Nephron (organoid): ENCODE measurements at regions not wholly inside any gene's neighbourhood (a gene's known extent, or its start where the extent isn't known, plus 50 kb on each side); places are given as distances from the start of the nearest gene placed in this dataset.
A peak's percentile ranks its signal among the peaks of the same experiment; 100 is the strongest.

ENCODE experiments used
- H3K27ac Mint-ChIP-seq, 3 experiments: 2 replicates each; pipeline ENCODE4 v1.8.0; 2020; ENCODE audit warnings: mixed read lengths in 3 of 3, mild to moderate bottlenecking in 2 of 3, moderate library complexity in 1 of 3
- H3K27me3 Mint-ChIP-seq: 2 replicates; pipeline ENCODE4 v1.8.0; 2021; ENCODE audit warnings: low read depth, mild to moderate bottlenecking, moderate library complexity, mixed read lengths
- H3K36me3 Mint-ChIP-seq: 2 replicates; pipeline ENCODE4 v1.8.0; 2020; ENCODE audit warnings: low read depth, mixed read lengths
- H3K4me1 Mint-ChIP-seq: 2 replicates; pipeline ENCODE4 v1.8.0; 2020; ENCODE audit warnings: mixed read lengths
- H3K4me3 Mint-ChIP-seq, 3 experiments: 2 replicates each; pipeline ENCODE4 v1.8.0; 2020; ENCODE audit warnings: mild to moderate bottlenecking in 3 of 3, mixed read lengths in 3 of 3, moderate library complexity in 2 of 3
- H3K9me3 Mint-ChIP-seq: 2 replicates; pipeline ENCODE4 v1.8.0; 2020; ENCODE audit warnings: mixed read lengths
- CTCF ChIP-seq, 3 experiments: fragments of 200-600 bp; sonication (generic); IDR thresholded peaks; one replicate each; pipeline ENCODE4 v1.5.0; 2021; ENCODE audit warnings: antibody characterized with exemption in 3 of 3; ENCODE audit not compliant: unreplicated experiment in 3 of 3

GRCh38 chr6:74879976-74880375, 325.9 kb downstream of the COL12A1 start:
- TF ChIP-seq CTCF (IDR thresholded peaks at IDR 0.05; ENCODE audit: unreplicated experiment in 3 of 3), result no peak
- peaks cover 40% of the 10 kb centered on the region for H3K4me1 Mint-ChIP-seq
- peaks cover 3% of the 10 kb centered on the region for H3K9me3 Mint-ChIP-seq
- H3K27ac Mint-ChIP-seq, result peak overlapping the region; percentile 34 to 86 (median 80)
- H3K27me3 Mint-ChIP-seq, result no peaks in the 10 kb centered on the region
- H3K4me3 Mint-ChIP-seq, result no peak overlapping the region
- no peaks in the 10 kb centered on the region for H3K36me3 Mint-ChIP-seq

GRCh38 chr6:74879234-74879633, 326.6 kb downstream of the COL12A1 start:
- no peak for TF ChIP-seq CTCF (IDR thresholded peaks at IDR 0.05; ENCODE audit: unreplicated experiment in 3 of 3)
- H3K9me3 Mint-ChIP-seq, result peaks cover 3% of the 10 kb centered on the region
- H3K36me3 Mint-ChIP-seq, result no peaks in the 10 kb centered on the region
- H3K4me1 Mint-ChIP-seq, result peaks cover 45% of the 10 kb centered on the region
- peak overlapping the region; percentile 34 to 86 (median 80) for H3K27ac Mint-ChIP-seq
- no peaks in the 10 kb centered on the region for H3K27me3 Mint-ChIP-seq
- no peak overlapping the region for H3K4me3 Mint-ChIP-seq

- Mint-ChIP-seq H3K27ac (peak overlapping the region; percentile 85 to 99 (median 99)), H3K4me3 (peak overlapping the region in 1 of 3 experiments; percentile 8), H3K36me3 (peaks cover 3% of the 10 kb centered on the region), H3K9me3 (peaks cover 21% of the 10 kb centered on the region), H3K27me3 (no peaks in the 10 kb centered on the region), H3K4me1 (peaks cover 60% of the 10 kb centered on the region)
- TF ChIP-seq CTCF (IDR thresholded peaks at IDR 0.05; ENCODE audit: unreplicated experiment in 3 of 3), result no peak
Measured at GRCh38 chr6:74875193-74875592, 330.7 kb downstream of the COL12A1 start.

- Mint-ChIP-seq H3K27ac (peak overlapping the region; percentile 99 to 100 (median 99)), H3K4me3 (peak overlapping the region in 1 of 3 experiments; percentile 2), H3K27me3 (no peaks in the 10 kb centered on the region), H3K4me1 (peaks cover 46% of the 10 kb centered on the region), H3K9me3 (peaks cover 18% of the 10 kb centered on the region), H3K36me3 (peaks cover 3% of the 10 kb centered on the region)
- no peak for TF ChIP-seq CTCF (IDR thresholded peaks at IDR 0.05; ENCODE audit: unreplicated experiment in 3 of 3)
Measured at GRCh38 chr6:74872754-74873476, 332.9 kb downstream of the COL12A1 start.

GRCh38 chr6:74871757-74872156, 334.1 kb downstream of the COL12A1 start:
- Mint-ChIP-seq H3K27ac (peak overlapping the region; percentile 99 to 100 (median 99)), H3K4me1 (peaks cover 41% of the 10 kb centered on the region)
- no peak for TF ChIP-seq CTCF (IDR thresholded peaks at IDR 0.05; ENCODE audit: unreplicated experiment in 3 of 3)

GRCh38 chr6:74870403-74870802, 335.4 kb downstream of the COL12A1 start:
- TF ChIP-seq CTCF (IDR thresholded peaks at IDR 0.05; ENCODE audit: unreplicated experiment in 3 of 3), result no peak
- peak overlapping the region in 2 of 3 experiments; percentile 64 to 99 for H3K27ac Mint-ChIP-seq
- peaks cover 20% of the 10 kb centered on the region for H3K9me3 Mint-ChIP-seq
- no peaks in the 10 kb centered on the region for H3K27me3 Mint-ChIP-seq
- no peak overlapping the region for H3K4me3 Mint-ChIP-seq
- peaks cover 3% of the 10 kb centered on the region for H3K36me3 Mint-ChIP-seq
- H3K4me1 Mint-ChIP-seq, result peaks cover 31% of the 10 kb centered on the region

More at GRCh38 chr6:74871757-74872156, 334.1 kb downstream of the COL12A1 start:
- H3K36me3 Mint-ChIP-seq, result peaks cover 3% of the 10 kb centered on the region
- H3K9me3 Mint-ChIP-seq, result peaks cover 18% of the 10 kb centered on the region
- no peaks in the 10 kb centered on the region for H3K27me3 Mint-ChIP-seq
- no peak overlapping the region for H3K4me3 Mint-ChIP-seq
